HG02981 (cell line): ENCODE measurements at regions not wholly inside any gene's neighbourhood (a gene's known extent, or its start where the extent isn't known, plus 50 kb on each side); places are given as distances from the start of the nearest gene placed in this dataset.

Experiments used
- ATAC-seq: cut with Tn5 transposase; IDR thresholded peaks from one replicate; pipeline ENCODE4 v1.9.1; 2021; ENCODE audit warnings: mild to moderate bottlenecking, moderate library complexity; ENCODE audit not compliant: unreplicated experiment

GRCh38 chr5:8136271-8136670, 267.3 kb downstream of the MTRR start:
- no peak for ATAC-seq

GRCh38 chr5:8137941-8138550, 269.1 kb downstream of the MTRR start:
- no peak for ATAC-seq

- ATAC-seq, result no peak
Observed at GRCh38 chr5:8138884-8139283, 269.9 kb downstream of the MTRR start.

- ATAC-seq, result no peak
Observed at GRCh38 chr5:8150791-8151190, 281.8 kb downstream of the MTRR start.

GRCh38 chr5:8156706-8157105, 287.8 kb downstream of the MTRR start:
- ATAC-seq, result no peak

- ATAC-seq, result no peak
Observed at GRCh38 chr5:8157320-8157822, 288.4 kb downstream of the MTRR start.

GRCh38 chr5:8176101-8176693, 307.2 kb downstream of the MTRR start:
- ATAC-seq, result no peak

- ATAC-seq, result peak; percentile 96
Observed at GRCh38 chr5:8184455-8185063, 315.6 kb downstream of the MTRR start.

- no peak for ATAC-seq
Observed at GRCh38 chr5:8185852-8186251, 316.9 kb downstream of the MTRR start.

GRCh38 chr5:8188874-8189565, 320.1 kb downstream of the MTRR start:
- no peak for ATAC-seq

- ATAC-seq, result no peak
Observed at GRCh38 chr5:8192840-8193239, 323.9 kb downstream of the MTRR start.

- ATAC-seq, result no peak
Observed at GRCh38 chr5:8196061-8196460, 327.1 kb downstream of the MTRR start.

GRCh38 chr5:8208307-8208706, 339.4 kb downstream of the MTRR start:
- ATAC-seq, result no peak

- ATAC-seq, result no peak
Observed at GRCh38 chr5:8209500-8209899, 340.6 kb downstream of the MTRR start.

- no peak for ATAC-seq
Observed at GRCh38 chr5:8213701-8214240, 344.8 kb downstream of the MTRR start.

GRCh38 chr5:8216921-8217320, 348.0 kb downstream of the MTRR start:
- no peak for ATAC-seq

- no peak for ATAC-seq
Observed at GRCh38 chr5:8226148-8226547, 357.2 kb downstream of the MTRR start.

GRCh38 chr5:8227112-8227511, 358.2 kb downstream of the MTRR start:
- no peak for ATAC-seq

GRCh38 chr5:8229551-8229950, 360.6 kb downstream of the MTRR start:
- no peak for ATAC-seq

- ATAC-seq, result no peak
Observed at GRCh38 chr5:8230868-8231267, 361.9 kb downstream of the MTRR start.

GRCh38 chr5:8233479-8233878, 364.5 kb downstream of the MTRR start:
- no peak for ATAC-seq
